ENCODE measurements at regions not wholly inside any gene's neighbourhood (a gene's known extent, or its start where the extent isn't known, plus 50 kb on each side); places are given as distances from the start of the nearest gene placed in this dataset.
"Not testable (repeated sequence)": the region's sequence is repeated elsewhere in the genome, so short reads cannot be mapped to it uniquely, and the experiment has no call there.

DNA sequence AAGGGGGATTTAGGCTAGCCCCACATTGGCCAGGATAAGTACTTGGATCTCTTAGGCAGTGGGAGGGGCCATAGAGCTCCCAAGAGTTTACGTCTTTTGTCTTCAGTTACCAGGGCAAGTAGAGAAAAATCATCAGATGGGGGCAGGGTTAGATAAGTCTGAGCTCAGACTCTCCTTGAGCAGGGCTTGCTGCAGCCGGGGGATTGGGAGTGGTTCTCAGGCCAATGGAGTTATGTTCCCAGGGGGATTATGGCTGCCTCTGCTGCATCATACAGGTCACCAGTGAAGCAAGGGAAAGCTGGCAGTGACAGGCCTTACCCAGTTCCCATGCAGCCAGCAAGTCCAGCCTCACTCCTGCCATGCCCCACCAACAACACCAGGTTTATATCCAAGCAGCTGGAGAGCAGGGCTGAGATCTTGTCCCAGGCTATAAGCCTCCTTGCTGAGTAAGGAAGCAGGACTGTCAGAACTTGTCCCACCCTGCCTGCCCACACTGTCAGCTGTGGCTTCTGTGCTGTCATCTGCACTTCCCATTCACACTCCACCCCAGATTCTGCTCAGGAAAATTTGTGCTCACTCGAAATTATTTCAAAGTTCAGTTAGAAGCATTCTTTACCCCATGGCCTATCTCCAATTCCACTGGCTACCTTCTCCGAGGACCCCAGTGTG, 215.3 kb downstream of the FAM43A start:
- Histone ChIP-seq H3K27ac (ENCODE audit: low read depth, low read length, poor library complexity, severe bottlenecking) (no peak overlapping the region), H3K4me1 (ENCODE audit: insufficient read depth, low read length, poor library complexity, severe bottlenecking) (no peaks in the 10 kb centered on the region), H3K9me3 (ENCODE audit: low read depth, low read length, poor library complexity, severe bottlenecking) (peaks cover 14% of the 10 kb centered on the region), H3K27me3 (replicated peaks; ENCODE audit: insufficient read depth, low read depth, low read length, poor library complexity) (no peaks in the 10 kb centered on the region), H3K4me3 (ENCODE audit: low read depth, low read length, poor library complexity, severe bottlenecking) (no peak overlapping the region), H3K36me3 (ENCODE audit: insufficient read depth, low read length, poor library complexity, severe bottlenecking) (no peaks in the 10 kb centered on the region)
- CTCF ChIA-PET: no interaction called here
- TF ChIP-seq CTCF (conservative IDR thresholded peaks at IDR 0.05; ENCODE audit: low read depth, low read length): no peak
- TF ChIP-seq EZH2 (IDR thresholded peaks at IDR 0.05; ENCODE audit: borderline replicate concordance, low read depth, low read length, poor library complexity, severe bottlenecking): no peak
- intact Hi-C loops (cut with micrococcal nuclease; ENCODE audit: unreplicated experiment): no loop called here
- POLR2A ChIA-PET (ENCODE audit: low non-redundant PET): no interaction called here
- DNase-seq (ENCODE audit: low spot score): peak; percentile 22
- BruUV-seq (replicated peaks): no TSS peak

DNA sequence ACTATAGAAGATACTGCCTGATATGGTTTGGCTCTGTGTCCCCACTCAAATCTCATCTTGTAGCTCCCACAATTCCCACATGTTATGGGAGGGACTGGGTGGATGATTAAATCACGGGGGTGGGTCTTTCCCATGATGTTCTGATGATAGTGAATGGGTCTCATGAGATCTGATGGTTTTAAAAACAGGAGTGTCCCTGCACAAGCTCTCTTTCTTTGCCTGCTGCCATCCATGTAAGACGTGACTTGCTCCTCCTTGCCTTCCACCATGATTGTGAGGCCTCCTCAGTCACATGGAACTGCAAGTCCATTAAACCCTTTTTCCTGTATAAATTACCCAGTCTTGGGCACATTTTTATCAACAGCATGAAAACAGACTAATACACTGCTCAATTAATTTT, 217.8 kb downstream of the FAM43A start:
- intact Hi-C loops (cut with micrococcal nuclease; ENCODE audit: unreplicated experiment); H3K36me3 ChIP-seq (ENCODE audit: insufficient read depth, low read length, poor library complexity, severe bottlenecking); BruUV-seq (replicated peaks); H3K4me3 ChIP-seq (ENCODE audit: low read depth, low read length, poor library complexity, severe bottlenecking); H3K4me1 ChIP-seq (ENCODE audit: insufficient read depth, low read length, poor library complexity, severe bottlenecking); DNase-seq (ENCODE audit: low spot score); POLR2A ChIA-PET (ENCODE audit: low non-redundant PET); CTCF ChIA-PET; H3K27me3 ChIP-seq (replicated peaks; ENCODE audit: insufficient read depth, low read depth, low read length, poor library complexity); H3K27ac ChIP-seq (ENCODE audit: low read depth, low read length, poor library complexity, severe bottlenecking): not testable (repeated sequence)
- H3K9me3 ChIP-seq (ENCODE audit: low read depth, low read length, poor library complexity, severe bottlenecking): peaks cover 14% of the 10 kb centered on the region

GRCh38 chr3:194904999-194905398, 219.3 kb downstream of the FAM43A start:
- BruUV-seq (replicated peaks); POLR2A ChIA-PET (ENCODE audit: low non-redundant PET); intact Hi-C loops (cut with micrococcal nuclease; ENCODE audit: unreplicated experiment); H3K27ac ChIP-seq (ENCODE audit: low read depth, low read length, poor library complexity, severe bottlenecking); H3K9me3 ChIP-seq (ENCODE audit: low read depth, low read length, poor library complexity, severe bottlenecking); H3K4me3 ChIP-seq (ENCODE audit: low read depth, low read length, poor library complexity, severe bottlenecking); H3K4me1 ChIP-seq (ENCODE audit: insufficient read depth, low read length, poor library complexity, severe bottlenecking); H3K27me3 ChIP-seq (replicated peaks; ENCODE audit: insufficient read depth, low read depth, low read length, poor library complexity); DNase-seq (ENCODE audit: low spot score); H3K36me3 ChIP-seq (ENCODE audit: insufficient read depth, low read length, poor library complexity, severe bottlenecking); CTCF ChIA-PET: not testable (repeated sequence)

DNA sequence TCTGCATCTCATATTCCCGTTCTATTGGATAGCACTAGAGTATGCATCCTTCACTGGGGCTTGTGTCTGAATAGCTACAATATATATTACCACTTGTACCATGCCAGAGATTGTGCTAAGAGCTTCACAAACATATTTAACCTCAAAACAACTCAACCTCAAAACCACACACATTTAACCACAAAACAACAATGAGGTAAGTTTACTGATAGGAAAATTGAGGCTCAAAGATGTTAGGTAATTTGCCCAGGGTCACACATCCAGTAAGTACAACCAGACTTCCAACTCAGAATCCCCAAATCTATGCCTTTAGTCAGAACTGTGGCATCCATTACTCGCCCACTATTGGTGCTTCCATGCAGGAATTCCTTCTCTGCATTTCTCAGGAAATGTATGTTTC, 220.0 kb downstream of the FAM43A start:
- intact Hi-C loops (cut with micrococcal nuclease; ENCODE audit: unreplicated experiment): no loop called here
- H3K4me1 ChIP-seq (ENCODE audit: insufficient read depth, low read length, poor library complexity, severe bottlenecking): no peaks in the 10 kb centered on the region
- TF ChIP-seq EZH2 (IDR thresholded peaks at IDR 0.05; ENCODE audit: borderline replicate concordance, low read depth, low read length, poor library complexity, severe bottlenecking): no peak
- no peak for TF ChIP-seq CTCF (conservative IDR thresholded peaks at IDR 0.05; ENCODE audit: low read depth, low read length)

More for the DNA sequence above, 220.0 kb downstream of the FAM43A start:
- H3K4me3 ChIP-seq (ENCODE audit: low read depth, low read length, poor library complexity, severe bottlenecking): no peak overlapping the region
- no peaks in the 10 kb centered on the region for H3K36me3 ChIP-seq (ENCODE audit: insufficient read depth, low read length, poor library complexity, severe bottlenecking)
- no TSS peak for BruUV-seq (replicated peaks)
- H3K9me3 ChIP-seq (ENCODE audit: low read depth, low read length, poor library complexity, severe bottlenecking): peaks cover 9% of the 10 kb centered on the region
- no peaks in the 10 kb centered on the region for H3K27me3 ChIP-seq (replicated peaks; ENCODE audit: insufficient read depth, low read depth, low read length, poor library complexity)
- ChIA-PET POLR2A (ENCODE audit: low non-redundant PET) (no interaction called here), CTCF (no interaction called here)
- DNase-seq (ENCODE audit: low spot score): no peak
- H3K27ac ChIP-seq (ENCODE audit: low read depth, low read length, poor library complexity, severe bottlenecking): no peak overlapping the region
